ENCODE measurements at regions not wholly inside any gene's neighbourhood (a gene's known extent, or its start where the extent isn't known, plus 50 kb on each side); places are given as distances from the start of the nearest gene placed in this dataset.

- Histone ChIP-seq H3K9me3 (ENCODE audit: control insufficient read depth, insufficient read depth, low read depth, low read length) (no peaks in the 10 kb centered on the region), H3K36me3 (ENCODE audit: control insufficient read depth, insufficient read depth, low read length) (no peaks in the 10 kb centered on the region), H3K4me2 (ENCODE audit: extremely low read depth, insufficient read depth, low read length) (no peak overlapping the region), H3K27ac (ENCODE audit: insufficient read depth, low read length) (no peak overlapping the region), H4K20me1 (ENCODE audit: control insufficient read depth, extremely low read depth, insufficient read depth, low read length) (no peaks in the 10 kb centered on the region), H3K4me3 (replicated peaks in 1 of 4; ENCODE audit: control extremely low read depth in 1 of 4, insufficient read depth in 1 of 4, low read depth in 3 of 4, low read length in 4 of 4) (no peak overlapping the region), H3K9ac (ENCODE audit: insufficient read depth, low read length) (no peak overlapping the region), H3K27me3 (ENCODE audit: control insufficient read depth, insufficient read depth, low read length) (no peaks in the 10 kb centered on the region), H2AFZ (ENCODE audit: low read length) (no peak overlapping the region), H3K79me2 (ENCODE audit: control insufficient read depth, insufficient read depth, low read length) (no peaks in the 10 kb centered on the region), H3K4me1 (ENCODE audit: control insufficient read depth, extremely low read depth, insufficient read depth, low read length) (peaks cover 13% of the 10 kb centered on the region)
- TF ChIP-seq EZH2 (IDR thresholded peaks at IDR 0.05; ENCODE audit: low read length, missing control alignments): no peak
- no peak for TF ChIP-seq CTCF (conservative IDR thresholded peaks at IDR 0.05 in 1 of 2, IDR thresholded peaks at IDR 0.05 in 1 of 2; ENCODE audit: low read depth in 1 of 2, low read length in 2 of 2)
- no peak for DNase-seq (ENCODE audit: low read depth in 2 of 2)
Observed at GRCh38 chr2:226126104-226126503, 673.5 kb downstream of the IRS1 start.

- no peaks in the 10 kb centered on the region for H3K79me2 ChIP-seq (ENCODE audit: control insufficient read depth, insufficient read depth, low read length)
- TF ChIP-seq CTCF (conservative IDR thresholded peaks at IDR 0.05 in 1 of 2, IDR thresholded peaks at IDR 0.05 in 1 of 2; ENCODE audit: low read depth in 1 of 2, low read length in 2 of 2) (no peak), EZH2 (IDR thresholded peaks at IDR 0.05; ENCODE audit: low read length, missing control alignments) (no peak)
- H3K9me3 ChIP-seq (ENCODE audit: control insufficient read depth, insufficient read depth, low read depth, low read length): no peaks in the 10 kb centered on the region
- H3K4me2 ChIP-seq (ENCODE audit: extremely low read depth, insufficient read depth, low read length): no peak overlapping the region
- peaks cover 14% of the 10 kb centered on the region for H3K4me1 ChIP-seq (ENCODE audit: control insufficient read depth, extremely low read depth, insufficient read depth, low read length)
- peak in 1 of 2 donors; percentile 32 for DNase-seq (ENCODE audit: low read depth in 2 of 2)
- peak overlapping the region; percentile 9 for H2AFZ ChIP-seq (ENCODE audit: low read length)
- no peak overlapping the region for H3K27ac ChIP-seq (ENCODE audit: insufficient read depth, low read length)
- H3K27me3 ChIP-seq (ENCODE audit: control insufficient read depth, insufficient read depth, low read length): no peaks in the 10 kb centered on the region
- H3K4me3 ChIP-seq (replicated peaks in 1 of 4; ENCODE audit: control extremely low read depth in 1 of 4, insufficient read depth in 1 of 4, low read depth in 3 of 4, low read length in 4 of 4): no peak overlapping the region
- H3K9ac ChIP-seq (ENCODE audit: insufficient read depth, low read length): no peak overlapping the region
- no peaks in the 10 kb centered on the region for H3K36me3 ChIP-seq (ENCODE audit: control insufficient read depth, insufficient read depth, low read length)
- H4K20me1 ChIP-seq (ENCODE audit: control insufficient read depth, extremely low read depth, insufficient read depth, low read length): no peaks in the 10 kb centered on the region
Observed at GRCh38 chr2:226125176-226125883, 674.3 kb downstream of the IRS1 start.

- TF ChIP-seq EZH2 (IDR thresholded peaks at IDR 0.05; ENCODE audit: low read length, missing control alignments) (no peak), CTCF (conservative IDR thresholded peaks at IDR 0.05 in 1 of 2, IDR thresholded peaks at IDR 0.05 in 1 of 2; ENCODE audit: low read depth in 1 of 2, low read length in 2 of 2) (no peak)
- Histone ChIP-seq H3K27me3 (ENCODE audit: control insufficient read depth, insufficient read depth, low read length) (no peaks in the 10 kb centered on the region), H3K79me2 (ENCODE audit: control insufficient read depth, insufficient read depth, low read length) (no peaks in the 10 kb centered on the region), H3K36me3 (ENCODE audit: control insufficient read depth, insufficient read depth, low read length) (no peaks in the 10 kb centered on the region), H3K27ac (ENCODE audit: insufficient read depth, low read length) (peak overlapping the region; percentile 37), H3K9me3 (ENCODE audit: control insufficient read depth, insufficient read depth, low read depth, low read length) (no peaks in the 10 kb centered on the region), H4K20me1 (ENCODE audit: control insufficient read depth, extremely low read depth, insufficient read depth, low read length) (no peaks in the 10 kb centered on the region), H3K4me1 (ENCODE audit: control insufficient read depth, extremely low read depth, insufficient read depth, low read length) (peaks cover 14% of the 10 kb centered on the region), H3K4me3 (replicated peaks in 1 of 4; ENCODE audit: control extremely low read depth in 1 of 4, insufficient read depth in 1 of 4, low read depth in 3 of 4, low read length in 4 of 4) (no peak overlapping the region), H2AFZ (ENCODE audit: low read length) (peak overlapping the region; percentile 52), H3K4me2 (ENCODE audit: extremely low read depth, insufficient read depth, low read length) (no peak overlapping the region), H3K9ac (ENCODE audit: insufficient read depth, low read length) (no peak overlapping the region)
- DNase-seq (ENCODE audit: low read depth in 2 of 2): peak; percentile 43 to 79
Observed at GRCh38 chr2:226124548-226125011, 675.0 kb downstream of the IRS1 start.
